ENCODE measurements at regions not wholly inside any gene's neighbourhood (a gene's known extent, or its start where the extent isn't known, plus 50 kb on each side); places are given as distances from the start of the nearest gene placed in this dataset.

- TF ChIP-seq CTCF (IDR thresholded peaks at IDR 0.05) (no peak), POLR2A (IDR thresholded peaks at IDR 0.05) (no peak), POLR2AphosphoS5 (IDR thresholded peaks at IDR 0.05) (no peak), EP300 (IDR thresholded peaks at IDR 0.05) (no peak)
Measured at GRCh38 chr4:31702326-31702725, 982.2 kb downstream of the PCDH7 start.

Measured in stomach (tissue), 4 donors.